ENCODE measurements at regions not wholly inside any gene's neighbourhood (a gene's known extent, or its start where the extent isn't known, plus 50 kb on each side); places are given as distances from the start of the nearest gene placed in this dataset.

DNA sequence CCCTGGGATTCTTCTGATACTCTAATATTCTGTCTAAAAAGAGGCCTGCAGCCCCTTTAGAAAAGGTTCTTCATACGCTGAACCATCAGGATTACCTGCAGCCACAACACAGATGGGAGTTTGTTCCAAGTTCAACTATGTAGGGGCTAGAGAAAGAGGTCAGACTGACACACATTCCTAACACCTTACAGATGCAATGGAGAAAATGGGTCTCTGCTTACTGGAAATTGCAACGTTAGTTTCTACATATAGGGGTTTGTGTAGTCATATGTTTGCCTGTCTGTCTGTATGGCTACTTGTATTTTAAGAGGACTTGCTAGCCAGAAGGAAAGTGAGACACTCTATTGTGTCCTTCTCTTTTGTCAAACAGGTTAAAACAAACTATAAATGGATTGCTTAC lies 618.5 kb downstream of the INHBA start:
- TF ChIP-seq, protein P1, sequence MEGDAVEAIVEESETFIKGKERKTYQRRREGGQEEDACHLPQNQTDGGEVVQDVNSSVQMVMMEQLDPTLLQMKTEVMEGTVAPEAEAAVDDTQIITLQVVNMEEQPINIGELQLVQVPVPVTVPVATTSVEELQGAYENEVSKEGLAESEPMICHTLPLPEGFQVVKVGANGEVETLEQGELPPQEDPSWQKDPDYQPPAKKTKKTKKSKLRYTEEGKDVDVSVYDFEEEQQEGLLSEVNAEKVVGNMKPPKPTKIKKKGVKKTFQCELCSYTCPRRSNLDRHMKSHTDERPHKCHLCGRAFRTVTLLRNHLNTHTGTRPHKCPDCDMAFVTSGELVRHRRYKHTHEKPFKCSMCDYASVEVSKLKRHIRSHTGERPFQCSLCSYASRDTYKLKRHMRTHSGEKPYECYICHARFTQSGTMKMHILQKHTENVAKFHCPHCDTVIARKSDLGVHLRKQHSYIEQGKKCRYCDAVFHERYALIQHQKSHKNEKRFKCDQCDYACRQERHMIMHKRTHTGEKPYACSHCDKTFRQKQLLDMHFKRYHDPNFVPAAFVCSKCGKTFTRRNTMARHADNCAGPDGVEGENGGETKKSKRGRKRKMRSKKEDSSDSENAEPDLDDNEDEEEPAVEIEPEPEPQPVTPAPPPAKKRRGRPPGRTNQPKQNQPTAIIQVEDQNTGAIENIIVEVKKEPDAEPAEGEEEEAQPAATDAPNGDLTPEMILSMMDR (IDR thresholded peaks at IDR 0.05; ENCODE audit: control insufficient read depth, insufficient read depth, low read depth, low read length, missing control alignments), result no peak
- H3K4me3 ChIP-seq (ENCODE audit: control insufficient read depth, low read depth, low read length), result no peak overlapping the region
- no peak for DNase-seq (ENCODE audit: low read depth)

DNA sequence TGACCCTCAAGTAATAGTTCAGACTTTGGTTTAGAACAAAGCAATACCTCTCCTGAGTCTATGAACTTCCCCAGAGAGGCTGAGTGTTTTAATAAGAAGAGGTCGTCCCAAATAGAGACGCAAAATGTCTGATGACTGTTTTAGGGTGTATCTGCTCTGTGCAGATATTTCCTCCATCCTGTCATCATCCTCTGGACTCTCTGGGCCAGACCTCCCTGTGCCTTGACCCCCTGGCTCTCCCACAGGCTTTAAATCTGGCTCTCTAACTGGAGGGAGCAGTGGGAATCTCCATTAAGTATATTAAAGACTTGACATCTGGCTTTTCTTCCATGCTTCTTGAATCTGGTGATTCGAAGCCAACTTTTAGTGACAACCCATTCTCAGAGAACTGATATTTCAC lies 633.3 kb downstream of the INHBA start:
- TF ChIP-seq, protein P1 (IDR thresholded peaks at IDR 0.05; ENCODE audit: control insufficient read depth, insufficient read depth, low read depth, low read length, missing control alignments), result no peak
- DNase-seq (ENCODE audit: low read depth), result no peak
- H3K4me3 ChIP-seq (ENCODE audit: control insufficient read depth, low read depth, low read length), result no peak overlapping the region

DNA sequence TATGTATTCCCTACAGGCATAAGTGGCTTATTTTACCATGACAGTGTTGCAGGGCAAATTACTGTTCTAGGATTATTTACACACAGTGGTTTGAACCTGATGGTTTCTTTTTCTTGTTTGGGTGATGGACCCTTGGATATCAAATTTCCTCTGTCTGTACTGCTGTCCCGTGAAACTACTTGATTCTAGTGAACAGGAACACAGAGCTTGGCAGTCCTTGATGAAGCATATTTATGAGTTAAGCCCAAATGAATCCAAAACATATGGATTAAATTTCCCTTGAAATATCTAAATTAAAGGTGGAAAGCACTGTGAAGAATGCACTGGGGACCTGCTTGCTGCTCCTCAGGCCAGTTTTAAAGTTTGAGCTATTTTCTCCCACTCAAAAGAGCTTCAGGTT lies 635.3 kb downstream of the INHBA start:
- DNase-seq (ENCODE audit: low read depth), result no peak
- TF ChIP-seq, protein P1 (IDR thresholded peaks at IDR 0.05; ENCODE audit: control insufficient read depth, insufficient read depth, low read depth, low read length, missing control alignments), result no peak
- no peak overlapping the region for H3K4me3 ChIP-seq (ENCODE audit: control insufficient read depth, low read depth, low read length)

DNA sequence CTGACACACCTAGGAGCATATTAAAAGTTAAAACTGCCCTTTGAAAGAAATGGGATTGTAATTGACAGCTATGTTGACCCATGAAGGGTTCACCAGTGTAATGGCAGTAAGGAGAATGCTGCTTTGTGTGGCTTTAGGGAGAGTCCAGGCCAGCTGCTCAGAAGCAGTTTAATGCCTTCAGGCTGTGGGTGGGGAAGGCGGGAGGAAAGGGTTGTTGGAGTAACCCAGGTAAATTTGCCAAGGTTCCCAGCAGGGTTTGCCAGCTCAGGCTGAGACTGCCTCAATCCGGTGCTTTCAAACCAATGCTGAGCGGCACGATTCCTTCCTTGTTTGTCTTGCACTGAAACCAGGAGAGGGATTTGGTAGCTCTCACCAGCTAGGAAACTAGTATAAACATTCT lies 637.2 kb downstream of the INHBA start:
- DNase-seq (ENCODE audit: low read depth), result no peak
- no peak overlapping the region for H3K4me3 ChIP-seq (ENCODE audit: control insufficient read depth, low read depth, low read length)
- TF ChIP-seq, protein P1 (IDR thresholded peaks at IDR 0.05; ENCODE audit: control insufficient read depth, insufficient read depth, low read depth, low read length, missing control alignments), result no peak

DNA sequence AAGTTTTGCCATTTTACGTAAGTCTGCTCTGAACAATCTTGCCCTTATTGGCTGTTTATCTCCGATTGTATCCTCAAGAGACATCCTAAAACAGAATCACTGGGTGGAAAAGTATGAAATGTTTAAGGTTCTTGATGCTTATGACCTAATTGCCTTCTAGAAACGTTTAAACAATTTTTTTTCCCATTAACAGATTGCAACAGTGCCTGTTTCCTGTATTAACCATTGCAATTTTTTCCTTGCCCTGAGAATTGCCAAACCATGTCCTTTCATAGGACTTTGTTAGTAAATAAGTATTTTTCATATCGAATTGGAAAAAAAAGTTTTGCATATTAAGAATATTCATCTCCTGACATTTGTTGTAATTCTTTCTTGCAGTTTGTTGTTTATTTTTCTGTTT lies 639.8 kb downstream of the INHBA start:
- no peak overlapping the region for H3K4me3 ChIP-seq (ENCODE audit: control insufficient read depth, low read depth, low read length)
- TF ChIP-seq, protein P1 (IDR thresholded peaks at IDR 0.05; ENCODE audit: control insufficient read depth, insufficient read depth, low read depth, low read length, missing control alignments), result no peak
- no peak for DNase-seq (ENCODE audit: low read depth)

DNA sequence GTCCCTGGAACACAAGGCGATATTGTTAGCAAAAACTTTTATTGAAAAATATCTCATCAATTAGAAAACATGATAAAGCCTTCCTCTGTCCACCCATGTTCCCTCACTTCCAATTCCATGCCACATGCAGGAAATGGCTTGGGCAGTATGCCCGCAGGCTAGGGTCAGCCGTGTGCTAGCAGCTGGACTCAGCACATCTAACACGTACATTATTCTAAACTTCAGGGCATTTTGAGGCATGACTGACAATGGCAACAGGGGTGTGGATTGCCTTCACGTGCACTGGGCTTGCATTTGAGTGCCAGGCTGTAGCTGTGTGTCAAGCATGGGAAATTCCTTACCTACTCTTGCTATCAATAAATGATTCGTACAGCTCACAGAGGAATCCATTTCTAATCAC lies 642.1 kb downstream of the INHBA start:
- H3K4me3 ChIP-seq (ENCODE audit: control insufficient read depth, low read depth, low read length), result no peak overlapping the region
- TF ChIP-seq, protein P1 (IDR thresholded peaks at IDR 0.05; ENCODE audit: control insufficient read depth, insufficient read depth, low read depth, low read length, missing control alignments), result no peak
- no peak for DNase-seq (ENCODE audit: low read depth)

DNA sequence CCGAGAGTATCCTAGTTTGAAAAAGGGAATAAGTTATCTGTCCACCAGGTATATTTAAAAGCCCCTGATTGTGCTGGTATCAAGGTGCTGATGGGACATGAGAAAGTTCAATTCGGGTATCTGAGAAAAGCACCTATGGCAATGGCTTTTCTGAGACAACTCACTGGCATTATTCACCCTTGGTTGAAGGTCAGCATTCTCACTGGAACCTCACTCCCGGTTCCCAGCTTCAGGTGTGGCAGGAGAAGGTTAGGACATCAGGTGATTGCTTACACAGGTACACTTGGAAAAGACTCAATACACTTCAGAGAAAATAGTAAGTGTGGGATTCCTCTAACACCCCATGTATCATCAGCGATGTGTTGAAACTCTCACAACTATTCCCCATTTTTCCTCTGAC lies 643.1 kb downstream of the INHBA start:
- no peak overlapping the region for H3K4me3 ChIP-seq (ENCODE audit: control insufficient read depth, low read depth, low read length)
- no peak for DNase-seq (ENCODE audit: low read depth)
- TF ChIP-seq, protein P1 (IDR thresholded peaks at IDR 0.05; ENCODE audit: control insufficient read depth, insufficient read depth, low read depth, low read length, missing control alignments), result no peak

Measured in AG09309 (cell line).